CD4-positive, alpha-beta memory T cell (primary cell): ENCODE measurements at regions not wholly inside any gene's neighbourhood (a gene's known extent, or its start where the extent isn't known, plus 50 kb on each side); places are given as distances from the start of the nearest gene placed in this dataset.

ENCODE experiments used
- CTCF ChIA-PET: fragments of 350-600 bp; sonication (Branson Sonifier 250); formaldehyde crosslinking; loops from one replicate; lab custom pipeline; 2021; ENCODE audit warnings: inconsistent platforms; ENCODE audit not compliant: partially characterized antibody; lab: Charles Lee
- POLR2A ChIA-PET: fragments of 350-600 bp; sonication (Branson Sonifier 250); formaldehyde crosslinking; loops from one replicate; lab custom pipeline; 2021; ENCODE audit not compliant: partially characterized antibody; lab: Charles Lee
- DNase-seq, 5 donors: peaks; one replicate each; pipeline versions ENCODE4 v3.0.0 to v3.0.0-alpha.2; 2020 to 2022; ENCODE audit warnings: mixed read lengths in 1 of 5
- H3K27ac ChIP-seq: one replicate; pipeline ENCODE4 v1.7.0; 2013; ENCODE audit warnings: low read depth, low read length
- H3K27me3 ChIP-seq: 2 replicates; pipeline ENCODE4 v1.7.0; 2013; ENCODE audit warnings: mild to moderate bottlenecking, low read length, moderate library complexity; ENCODE audit not compliant: insufficient read depth
- H3K36me3 ChIP-seq: 2 replicates; pipeline ENCODE4 v1.7.0; 2013; ENCODE audit warnings: mild to moderate bottlenecking, low read length, moderate library complexity; ENCODE audit not compliant: insufficient read depth
- H3K4me1 ChIP-seq: 2 replicates; pipeline ENCODE4 v1.7.0; 2013; ENCODE audit warnings: mild to moderate bottlenecking, low read length, moderate library complexity; ENCODE audit not compliant: insufficient read depth
- H3K4me3 ChIP-seq, 2 donors: one replicate each; pipeline ENCODE4 v1.7.0; 2013; ENCODE audit warnings: low read length in 2 of 2, mild to moderate bottlenecking in 1 of 2
- H3K9me3 ChIP-seq, 2 donors: one replicate each; pipeline ENCODE4 v1.7.0; 2013; ENCODE audit warnings: low read length in 2 of 2, control low read depth in 1 of 2; ENCODE audit not compliant: control insufficient read depth in 1 of 2
- H3K27ac Mint-ChIP-seq, 7 donors: one replicate each; pipeline ENCODE4 v1.8.0; 2020 to 2021; ENCODE audit warnings: mixed read lengths in 7 of 7, mild to moderate bottlenecking in 6 of 7, inconsistent platforms in 3 of 7, moderate library complexity in 3 of 7
- H3K27me3 Mint-ChIP-seq, 2 donors: one replicate each; pipeline ENCODE4 v1.8.0; 2020 to 2021; ENCODE audit warnings: mixed read lengths in 2 of 2
- H3K36me3 Mint-ChIP-seq, 2 donors: one replicate each; pipeline ENCODE4 v1.8.0; 2020 to 2021; ENCODE audit warnings: mixed read lengths in 2 of 2, inconsistent platforms in 1 of 2, mild to moderate bottlenecking in 1 of 2
- H3K4me1 Mint-ChIP-seq, 4 donors: one replicate each; pipeline ENCODE4 v1.8.0; 2020 to 2021; ENCODE audit warnings: mixed read lengths in 4 of 4, mild to moderate bottlenecking in 1 of 4
- H3K4me3 Mint-ChIP-seq, 8 donors: one replicate each; pipeline ENCODE4 v1.8.0; 2020 to 2021; ENCODE audit warnings: mixed read lengths in 8 of 8, mild to moderate bottlenecking in 7 of 8, moderate library complexity in 6 of 8, inconsistent platforms in 3 of 8
- H3K9me3 Mint-ChIP-seq, 8 donors: one replicate each; pipeline ENCODE4 v1.8.0; 2020 to 2021; ENCODE audit warnings: mixed read lengths in 8 of 8, mild to moderate bottlenecking in 5 of 8, inconsistent platforms in 3 of 8, moderate library complexity in 1 of 8
- intact Hi-C: fragments of 100-400 bp; cut with micrococcal nuclease; formaldehyde crosslinking; loops from one replicate; pipeline ENCODE4 v1.15.1; 2023

DNA sequence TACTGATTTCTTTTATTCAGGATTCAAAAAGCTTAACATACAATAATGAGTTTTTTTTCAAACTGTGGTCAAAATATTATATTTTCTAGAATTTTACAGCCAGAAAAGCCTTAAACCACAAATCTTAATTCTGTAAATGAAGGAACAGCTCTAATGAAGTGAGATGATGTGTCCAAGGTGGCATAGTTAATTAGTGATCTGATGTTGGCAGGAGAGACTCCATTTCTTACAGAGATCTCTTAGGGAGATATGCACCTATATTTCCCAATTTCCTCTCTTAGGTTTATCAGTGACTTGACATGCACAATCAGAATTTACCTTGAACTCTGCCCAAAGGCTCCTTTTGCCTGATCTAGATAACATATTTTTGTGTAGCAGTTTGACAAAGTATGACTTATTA, 211.1 kb upstream of the ZNF804B start:
- Mint-ChIP-seq H3K4me3 (no peak overlapping the region), H3K9me3 (peaks cover 0 to 16% (median 4%) of the 10 kb centered on the region in 8 donors), H3K27ac (no peak overlapping the region), H3K4me1 (no peaks in the 10 kb centered on the region), H3K27me3 (no peaks in the 10 kb centered on the region), H3K36me3 (no peaks in the 10 kb centered on the region)
- Histone ChIP-seq H3K4me1 (no peaks in the 10 kb centered on the region), H3K9me3 (no peaks in the 10 kb centered on the region), H3K27me3 (no peaks in the 10 kb centered on the region), H3K27ac (no peak overlapping the region), H3K36me3 (no peaks in the 10 kb centered on the region), H3K4me3 (no peak overlapping the region)
- CTCF ChIA-PET = no interaction called here
- POLR2A ChIA-PET = no interaction called here
- intact Hi-C loops = loop anchor here (5.0 kb wide), 1 partner anchor 1879 kb away; no protein-coding TSS in a partner anchor
- DNase-seq = no peak

DNA sequence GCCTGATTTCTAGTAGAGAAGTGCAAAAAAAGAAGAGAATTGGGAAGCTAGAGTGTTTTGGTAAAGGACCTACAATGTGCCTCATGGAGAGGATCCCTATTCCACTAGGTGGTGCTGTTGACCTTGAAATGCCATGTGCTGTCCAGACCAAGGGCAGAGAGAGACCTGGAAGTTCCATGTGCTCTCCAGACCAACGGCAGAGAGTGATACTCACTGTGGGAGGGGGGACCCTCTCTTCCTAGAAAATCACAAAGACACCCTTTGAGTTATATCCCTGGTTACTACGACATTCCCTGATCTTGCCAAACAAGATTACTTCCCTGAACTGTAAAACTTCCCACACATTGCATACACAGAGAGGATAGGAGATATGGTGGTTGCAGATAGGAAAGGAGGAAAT, 212.7 kb upstream of the ZNF804B start:
- Mint-ChIP-seq H3K27me3 (no peaks in the 10 kb centered on the region), H3K36me3 (no peaks in the 10 kb centered on the region), H3K4me1 (no peaks in the 10 kb centered on the region), H3K9me3 (peaks cover 0 to 16% (median 4%) of the 10 kb centered on the region in 8 donors), H3K27ac (no peak overlapping the region), H3K4me3 (no peak overlapping the region)
- intact Hi-C loops = loop anchor here (5.0 kb wide), 1 partner anchor 1880 kb away; no protein-coding TSS in a partner anchor
- DNase-seq = peak in 3 of 5 donors; percentile 2 to 9 (median 6)
- CTCF ChIA-PET = no interaction called here
- Histone ChIP-seq H3K9me3 (no peaks in the 10 kb centered on the region), H3K36me3 (no peaks in the 10 kb centered on the region), H3K27me3 (no peaks in the 10 kb centered on the region), H3K27ac (no peak overlapping the region), H3K4me3 (no peak overlapping the region), H3K4me1 (no peaks in the 10 kb centered on the region)
- POLR2A ChIA-PET = no interaction called here

DNA sequence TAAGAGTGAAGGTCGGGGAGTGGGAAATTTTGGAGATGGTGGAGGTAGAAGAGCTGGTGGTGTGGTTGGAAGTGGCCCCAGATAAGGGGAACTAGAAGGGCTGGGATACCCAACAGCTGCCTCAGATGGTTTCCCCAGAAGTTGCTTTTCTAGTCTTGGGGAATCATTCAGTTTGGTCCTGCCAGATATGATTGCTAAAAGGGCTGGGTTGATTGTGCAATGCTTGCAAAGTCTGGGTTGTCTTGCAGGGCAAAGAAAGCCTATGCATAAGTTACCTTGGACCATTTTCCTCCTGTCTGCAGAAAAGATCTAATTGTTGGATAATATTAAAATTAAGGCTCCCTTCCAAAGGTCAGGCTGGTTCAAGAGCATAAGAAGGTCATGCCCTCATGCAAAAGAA, 213.8 kb upstream of the ZNF804B start:
- POLR2A ChIA-PET = no interaction called here
- H3K4me1 ChIP-seq = no peaks in the 10 kb centered on the region
- Mint-ChIP-seq H3K36me3 (no peaks in the 10 kb centered on the region), H3K27ac (no peak overlapping the region), H3K4me3 (no peak overlapping the region), H3K4me1 (no peaks in the 10 kb centered on the region), H3K9me3 (peaks cover 0 to 16% (median 4%) of the 10 kb centered on the region in 8 donors), H3K27me3 (no peaks in the 10 kb centered on the region)
- no peaks in the 10 kb centered on the region for H3K36me3 ChIP-seq
- no peaks in the 10 kb centered on the region for H3K27me3 ChIP-seq
- no peak for DNase-seq
- intact Hi-C loops = loop anchor here (5.0 kb wide), 1 partner anchor 1882 kb away; no protein-coding TSS in a partner anchor
- CTCF ChIA-PET = no interaction called here
- H3K4me3 ChIP-seq = no peak overlapping the region
- no peak overlapping the region for H3K27ac ChIP-seq
- H3K9me3 ChIP-seq = no peaks in the 10 kb centered on the region

DNA sequence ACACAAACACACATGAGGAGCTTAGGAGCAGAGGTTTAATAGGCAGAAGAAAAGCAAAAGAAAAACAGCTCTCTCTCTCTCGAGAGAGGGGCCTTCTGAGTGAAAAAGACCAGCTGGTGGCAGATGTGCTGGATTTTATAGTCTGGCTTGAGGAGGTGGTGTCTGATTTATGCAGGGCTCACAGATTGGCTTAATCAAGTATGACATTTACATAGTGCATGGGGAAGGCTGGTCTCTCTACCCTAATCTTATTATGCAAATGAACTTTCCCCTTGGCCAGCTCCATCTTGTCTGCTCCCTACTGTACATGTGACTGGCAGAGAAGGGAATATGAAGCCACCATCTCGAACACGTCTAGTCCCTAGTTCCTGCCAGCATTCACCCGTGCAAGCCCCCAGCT, 219.5 kb upstream of the ZNF804B start:
- Histone ChIP-seq H3K4me3 (no peak overlapping the region), H3K4me1 (no peaks in the 10 kb centered on the region), H3K27ac (no peak overlapping the region), H3K36me3 (no peaks in the 10 kb centered on the region), H3K27me3 (no peaks in the 10 kb centered on the region), H3K9me3 (no peaks in the 10 kb centered on the region)
- POLR2A ChIA-PET = no interaction called here
- Mint-ChIP-seq H3K27ac (no peak overlapping the region), H3K4me3 (no peak overlapping the region), H3K36me3 (no peaks in the 10 kb centered on the region), H3K4me1 (no peaks in the 10 kb centered on the region), H3K9me3 (peaks cover 0 to 13% (median 4%) of the 10 kb centered on the region in 8 donors), H3K27me3 (no peaks in the 10 kb centered on the region)
- DNase-seq = no peak
- intact Hi-C loops = no loop called here
- CTCF ChIA-PET = no interaction called here

DNA sequence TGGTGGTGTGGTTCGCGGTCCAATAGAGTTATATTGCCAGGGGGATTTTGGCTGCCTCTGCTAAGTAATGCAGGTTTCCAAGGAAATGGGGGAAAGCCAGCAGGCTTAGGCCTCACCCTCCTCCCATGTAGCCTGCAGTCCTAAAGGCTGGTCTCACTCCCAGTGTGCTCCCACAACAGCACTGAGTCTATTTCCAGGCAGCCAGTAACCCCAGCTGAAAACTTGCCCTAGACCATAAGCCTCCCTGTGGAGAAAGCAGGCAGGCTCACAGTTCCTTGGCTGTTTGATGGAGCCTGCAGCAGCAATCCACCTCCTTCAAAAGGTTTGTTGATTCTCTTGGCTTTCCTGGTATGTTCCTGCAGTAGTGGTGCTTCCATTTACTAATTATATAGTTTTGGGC, 220.0 kb upstream of the ZNF804B start:
- no peaks in the 10 kb centered on the region for H3K27me3 ChIP-seq
- no peak for DNase-seq
- intact Hi-C loops = no loop called here

DNA sequence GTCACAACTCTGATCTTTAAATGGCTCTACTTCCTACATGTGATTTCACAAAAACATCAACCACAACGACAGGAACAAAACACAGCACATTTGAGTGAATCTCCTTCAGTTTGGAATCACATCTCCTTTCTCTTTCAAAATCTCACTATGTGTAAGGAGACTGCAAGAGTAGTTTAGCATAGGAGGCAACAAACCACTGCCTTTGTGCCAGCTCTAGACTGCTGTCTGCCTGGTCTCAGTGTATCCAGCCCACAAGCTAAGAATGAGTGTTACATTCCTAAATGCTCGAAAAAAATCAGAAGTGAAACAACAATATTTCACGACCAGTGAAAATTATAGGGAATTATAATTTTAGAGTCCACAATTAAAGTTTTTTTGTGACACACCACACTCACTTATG, 217.0 kb upstream of the STEAP4 start:
- Histone ChIP-seq H3K4me3 (no peak overlapping the region), H3K9me3 (no peaks in the 10 kb centered on the region), H3K4me1 (no peaks in the 10 kb centered on the region), H3K36me3 (no peaks in the 10 kb centered on the region), H3K27ac (no peak overlapping the region), H3K27me3 (no peaks in the 10 kb centered on the region)
- H3K9me3 Mint-ChIP-seq = peaks cover 0 to 7% (median 0%) of the 10 kb centered on the region in 8 donors
- H3K4me1 Mint-ChIP-seq = no peaks in the 10 kb centered on the region
- POLR2A ChIA-PET = no interaction called here
- no peak for DNase-seq
- H3K27ac Mint-ChIP-seq = no peak overlapping the region
- peaks cover 0 to 1% of the 10 kb centered on the region in 2 donors for H3K27me3 Mint-ChIP-seq
- CTCF ChIA-PET = no interaction called here
- intact Hi-C loops = no loop called here
- H3K36me3 Mint-ChIP-seq = no peaks in the 10 kb centered on the region
- H3K4me3 Mint-ChIP-seq = no peak overlapping the region

More for the DNA sequence above, 220.0 kb upstream of the ZNF804B start:
- Histone ChIP-seq H3K4me3 (no peak overlapping the region), H3K36me3 (no peaks in the 10 kb centered on the region), H3K27ac (no peak overlapping the region), H3K4me1 (no peaks in the 10 kb centered on the region), H3K9me3 (no peaks in the 10 kb centered on the region)
- ChIA-PET CTCF (no interaction called here), POLR2A (no interaction called here)
- Mint-ChIP-seq H3K4me1 (no peaks in the 10 kb centered on the region), H3K9me3 (peaks cover 0 to 13% (median 4%) of the 10 kb centered on the region in 8 donors), H3K27me3 (no peaks in the 10 kb centered on the region), H3K36me3 (no peaks in the 10 kb centered on the region), H3K4me3 (no peak overlapping the region), H3K27ac (no peak overlapping the region)

DNA sequence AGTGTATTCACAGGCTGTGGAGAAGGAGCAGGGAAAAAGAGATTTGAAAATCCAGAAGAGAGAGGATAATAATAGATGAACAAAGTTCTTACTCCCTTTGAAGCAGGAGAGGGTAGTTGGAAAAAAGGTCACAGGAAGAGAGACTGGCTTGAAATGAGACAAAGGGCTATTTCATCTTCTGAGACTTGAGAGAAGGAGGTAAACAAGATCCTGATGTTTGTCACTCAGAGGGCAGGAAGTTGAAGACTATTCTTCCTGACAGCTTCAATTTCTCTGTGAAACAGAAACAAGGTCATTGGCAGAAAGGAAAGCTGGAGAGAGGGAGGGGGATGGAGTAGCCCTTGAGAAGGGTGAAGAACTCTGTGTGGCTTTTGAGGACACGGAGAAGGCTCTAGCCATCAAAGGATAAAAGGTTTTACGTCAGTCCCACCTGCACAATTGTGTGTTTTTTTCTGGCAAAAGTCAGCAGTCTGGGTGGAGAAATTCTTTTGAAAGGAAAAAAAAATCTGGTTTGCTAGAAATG, 216.1 kb upstream of the STEAP4 start:
- Histone ChIP-seq H3K27ac (no peak overlapping the region), H3K4me1 (no peaks in the 10 kb centered on the region), H3K4me3 (no peak overlapping the region), H3K27me3 (no peaks in the 10 kb centered on the region), H3K36me3 (no peaks in the 10 kb centered on the region), H3K9me3 (no peaks in the 10 kb centered on the region)
- CTCF ChIA-PET = no interaction called here
- DNase-seq = no peak
- POLR2A ChIA-PET = no interaction called here
- Mint-ChIP-seq H3K36me3 (no peaks in the 10 kb centered on the region), H3K9me3 (peaks cover 0 to 7% (median 0%) of the 10 kb centered on the region in 8 donors), H3K27ac (no peak overlapping the region), H3K4me1 (no peaks in the 10 kb centered on the region), H3K4me3 (no peak overlapping the region), H3K27me3 (peaks cover 0 to 1% of the 10 kb centered on the region in 2 donors)
- intact Hi-C loops = no loop called here
